HG03354 (cell line): ENCODE measurements at regions not wholly inside any gene's neighbourhood (a gene's known extent, or its start where the extent isn't known, plus 50 kb on each side); places are given as distances from the start of the nearest gene placed in this dataset.

Experiments
- ATAC-seq: cut with Tn5 transposase; IDR thresholded peaks from one replicate; pipeline ENCODE4 v1.9.1; 2021; ENCODE audit warnings: mild to moderate bottlenecking; ENCODE audit not compliant: unreplicated experiment, poor library complexity, severe bottlenecking

GRCh38 chr20:11098888-11099287, 425.1 kb upstream of the JAG1 start:
- ATAC-seq, result no peak

GRCh38 chr20:11101243-11101642, 427.4 kb upstream of the JAG1 start:
- no peak for ATAC-seq

GRCh38 chr20:11101696-11102095, 427.9 kb upstream of the JAG1 start:
- no peak for ATAC-seq

GRCh38 chr20:11103866-11104265, 430.1 kb upstream of the JAG1 start:
- ATAC-seq, result no peak

- ATAC-seq, result no peak
Measured at GRCh38 chr20:11108102-11108810, 434.5 kb upstream of the JAG1 start.

- no peak for ATAC-seq
Measured at GRCh38 chr20:11110535-11110934, 436.7 kb upstream of the JAG1 start.

GRCh38 chr20:11111191-11111590, 437.4 kb upstream of the JAG1 start:
- no peak for ATAC-seq

GRCh38 chr20:11112832-11113231, 439.0 kb upstream of the JAG1 start:
- no peak for ATAC-seq

- ATAC-seq, result no peak
Measured at GRCh38 chr20:11114382-11114781, 440.6 kb upstream of the JAG1 start.

- no peak for ATAC-seq
Measured at GRCh38 chr20:11117808-11118528, 444.2 kb upstream of the JAG1 start.

GRCh38 chr20:11118802-11119380, 445.1 kb upstream of the JAG1 start:
- ATAC-seq, result no peak

GRCh38 chr20:11119573-11119972, 445.8 kb upstream of the JAG1 start:
- no peak for ATAC-seq

- no peak for ATAC-seq
Measured at GRCh38 chr20:11120431-11120830, 446.6 kb upstream of the JAG1 start.

- ATAC-seq, result no peak
Measured at GRCh38 chr20:11124849-11125505, 451.2 kb upstream of the JAG1 start.

GRCh38 chr20:11128220-11128718, 454.5 kb upstream of the JAG1 start:
- no peak for ATAC-seq

GRCh38 chr20:11128721-11129120, 454.9 kb upstream of the JAG1 start:
- ATAC-seq, result no peak

- ATAC-seq, result peak; percentile 84
Measured at GRCh38 chr20:11130554-11131166, 456.9 kb upstream of the JAG1 start.

GRCh38 chr20:11132819-11133415, 459.1 kb upstream of the JAG1 start:
- no peak for ATAC-seq

- ATAC-seq, result no peak
Measured at GRCh38 chr20:11136691-11137090, 462.9 kb upstream of the JAG1 start.

GRCh38 chr20:11137688-11138087, 463.9 kb upstream of the JAG1 start:
- no peak for ATAC-seq
